GM12878 (cell line): ENCODE measurements at regions not wholly inside any gene's neighbourhood (a gene's known extent, or its start where the extent isn't known, plus 50 kb on each side); places are given as distances from the start of the nearest gene placed in this dataset.
"Not testable (repeated sequence)": the region's sequence is repeated elsewhere in the genome, so short reads cannot be mapped to it uniquely, and the experiment has no call there.

Experiments used
- ATAC-seq: fragments of 200-7000 bp; cut with Tn5 transposase; 3 replicates; pipeline ENCODE4 v1.9.1; 2020; ENCODE audit warnings: mild to moderate bottlenecking, moderate library complexity
- BruUV-seq: library from RNA; stranded (reverse); fragments of 400-500 nt; replicated peaks from 2 replicates; lab custom pipeline; 2021; lab: Mats Ljungman, UMichigan
- CTCF ChIA-PET: fragments of 300-600 bp; sonication (Branson Sonifier 250); formaldehyde crosslinking; extraction: SDS; loops from one replicate; lab custom pipeline; 2021; ENCODE audit warnings: inconsistent platforms; lab: Yijun Ruan, JAX
- POLR2A ChIA-PET: fragments of 350-600 bp; formaldehyde crosslinking; extraction: SDS; loops from one replicate; lab custom pipeline; 2021; ENCODE audit warnings: inconsistent platforms; lab: Charles Lee
- RAD21 ChIA-PET: fragments of 300-600 bp; sonication (Branson Sonifier 250); formaldehyde crosslinking; loops from one replicate; lab custom pipeline; 2023; ENCODE audit warnings: antibody characterized with exemption; ENCODE audit not compliant: unreplicated experiment; lab: Charles Lee
- SMC1A ChIA-PET: fragments of 300-600 bp; sonication (Branson Sonifier 250); formaldehyde crosslinking; loops from one replicate; lab custom pipeline; 2023; ENCODE audit not compliant: unreplicated experiment, uncharacterized antibody; lab: Charles Lee
- DNase-seq: peaks from one replicate; pipeline ENCODE4 v3.0.0-alpha.2; 2011; ENCODE audit warnings: low read depth, low spot score
- FAIRE-seq: peaks from 3 replicates; lab custom pipeline; 2011; peaks lifted over from hg19 to GRCh38; lab: Jason Lieb, UNC
- H2AFZ ChIP-seq: 2 replicates; pipeline ENCODE4 v1.6.0; 2011; ENCODE audit warnings: low read depth, low read length, control low read depth; ENCODE audit not compliant: control insufficient read depth
- H3K27ac ChIP-seq: 2 replicates; pipeline ENCODE4 v1.5.1; 2011; ENCODE audit warnings: control low read depth; ENCODE audit not compliant: control insufficient read depth, insufficient read depth
- H3K27me3 ChIP-seq, 2 experiments: replicated peaks in 1 of 2; 2 replicates each; pipeline versions ENCODE4 v1.6.0 to v1.6.1; 2011; ENCODE audit warnings: low read length in 1 of 2; ENCODE audit not compliant: control insufficient read depth in 2 of 2, insufficient read depth in 2 of 2
- H3K36me3 ChIP-seq, 2 experiments: 2 replicates each; pipeline ENCODE4 v1.5.1; 2011; ENCODE audit warnings: low read length in 1 of 2; ENCODE audit not compliant: control insufficient read depth in 2 of 2, insufficient read depth in 2 of 2
- H3K4me1 ChIP-seq: 2 replicates; pipeline ENCODE4 v1.6.1; 2011; ENCODE audit warnings: mild to moderate bottlenecking, low read length, moderate library complexity, mixed read lengths; ENCODE audit not compliant: control insufficient read depth, insufficient read depth
- H3K4me2 ChIP-seq: 2 replicates; pipeline ENCODE4 v1.6.0; 2011; ENCODE audit warnings: control low read depth; ENCODE audit not compliant: control insufficient read depth, insufficient read depth
- H3K4me3 ChIP-seq: fragments of 200-600 bp; sonication (generic); 2 replicates; pipeline ENCODE4 v1.5.1; 2016
- H3K79me2 ChIP-seq: 2 replicates; pipeline ENCODE4 v1.6.0; 2011; ENCODE audit warnings: low read length; ENCODE audit not compliant: control insufficient read depth, insufficient read depth
- H3K9ac ChIP-seq: 2 replicates; pipeline ENCODE4 v1.8.0; 2011; ENCODE audit warnings: low read length, control low read depth, mixed read lengths; ENCODE audit not compliant: control insufficient read depth, insufficient read depth
- H3K9me3 ChIP-seq: replicated peaks from 3 replicates; pipeline ENCODE4 v1.5.1; 2011; ENCODE audit warnings: mild to moderate bottlenecking, low read length; ENCODE audit not compliant: control insufficient read depth, insufficient read depth
- H4K20me1 ChIP-seq: 2 replicates; pipeline ENCODE4 v1.6.0; 2011; ENCODE audit not compliant: control insufficient read depth, insufficient read depth
- DPF2 ChIP-seq: fragments of 450-650 bp; IDR thresholded peaks from 2 replicates; pipeline ENCODE4 v1.6.1; 2017; ENCODE audit warnings: mild to moderate bottlenecking
- GATAD2B ChIP-seq: fragments of 450-650 bp; conservative IDR thresholded peaks from 2 replicates; pipeline ENCODE4 v1.6.1; 2017; ENCODE audit warnings: low read depth, mild to moderate bottlenecking, moderate library complexity
- NFXL1 ChIP-seq: fragments of 450-650 bp; IDR thresholded peaks from 2 replicates; pipeline ENCODE4 v1.6.1; 2017; ENCODE audit warnings: antibody characterized with exemption, mild to moderate bottlenecking, borderline replicate concordance
- PAX8 ChIP-seq: fragments of 450-650 bp; IDR thresholded peaks from 2 replicates; pipeline ENCODE4 v1.6.1; 2017; ENCODE audit warnings: mild to moderate bottlenecking, moderate library complexity
- RB1 ChIP-seq: fragments of 450-650 bp; formaldehyde crosslinking; IDR thresholded peaks from 2 replicates; pipeline ENCODE4 v1.6.1; 2017; ENCODE audit warnings: mild to moderate bottlenecking, borderline replicate concordance
- SMAD1 ChIP-seq: fragments of 450-650 bp; IDR thresholded peaks from 2 replicates; pipeline ENCODE4 v1.6.1; 2018; ENCODE audit warnings: mild to moderate bottlenecking, low read depth; ENCODE audit not compliant: partially characterized antibody
- ZBED1 ChIP-seq: IDR thresholded peaks from 2 replicates; pipeline ENCODE4 v1.6.1; 2016; ENCODE audit warnings: borderline replicate concordance
- WGBS: methylation state at CpG from one replicate; pipeline ENCODE4 v1.1.6; 2016; ENCODE audit warnings: low lambda C conversion rate; ENCODE audit not compliant: insufficient replicate concordance, insufficient coverage; ENCODE audit errors: missing lambda C conversion rate; 5-methylcytosine and 5-hydroxymethylcytosine counted together
- in situ Hi-C: fragments of 300-500 bp; cut with MboI; formaldehyde crosslinking; loops from 9 replicates; pipeline ENCODE4 v1.14.3; 2018; ENCODE audit warnings: mixed read lengths
- intact Hi-C: fragments of 100-400 bp; cut with micrococcal nuclease; formaldehyde crosslinking; loops from one replicate; pipeline ENCODE4 v1.14.2; 2022; ENCODE audit not compliant: unreplicated experiment
- TF ChIP-seq, protein P1 (sequence below): fragments of 450-650 bp; conservative IDR thresholded peaks from 2 replicates; pipeline ENCODE4 v1.6.1; 2017; ENCODE audit warnings: mild to moderate bottlenecking, moderate library complexity

GRCh38 chr5:12668564-12668963 is 764.3 kb upstream of the CTNND2 start (continued):
- TF ChIP-seq, protein P1, sequence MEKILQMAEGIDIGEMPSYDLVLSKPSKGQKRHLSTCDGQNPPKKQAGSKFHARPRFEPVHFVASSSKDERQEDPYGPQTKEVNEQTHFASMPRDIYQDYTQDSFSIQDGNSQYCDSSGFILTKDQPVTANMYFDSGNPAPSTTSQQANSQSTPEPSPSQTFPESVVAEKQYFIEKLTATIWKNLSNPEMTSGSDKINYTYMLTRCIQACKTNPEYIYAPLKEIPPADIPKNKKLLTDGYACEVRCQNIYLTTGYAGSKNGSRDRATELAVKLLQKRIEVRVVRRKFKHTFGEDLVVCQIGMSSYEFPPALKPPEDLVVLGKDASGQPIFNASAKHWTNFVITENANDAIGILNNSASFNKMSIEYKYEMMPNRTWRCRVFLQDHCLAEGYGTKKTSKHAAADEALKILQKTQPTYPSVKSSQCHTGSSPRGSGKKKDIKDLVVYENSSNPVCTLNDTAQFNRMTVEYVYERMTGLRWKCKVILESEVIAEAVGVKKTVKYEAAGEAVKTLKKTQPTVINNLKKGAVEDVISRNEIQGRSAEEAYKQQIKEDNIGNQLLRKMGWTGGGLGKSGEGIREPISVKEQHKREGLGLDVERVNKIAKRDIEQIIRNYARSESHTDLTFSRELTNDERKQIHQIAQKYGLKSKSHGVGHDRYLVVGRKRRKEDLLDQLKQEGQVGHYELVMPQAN = no peak
- TF ChIP-seq ZBED1 (no peak), RB1 (no peak), GATAD2B (no peak), SMAD1 (no peak), NFXL1 (no peak), PAX8 (no peak), DPF2 (no peak)

- ATAC-seq, H3K4me2 ChIP-seq, intact Hi-C loops, FAIRE-seq, H3K9ac ChIP-seq, BruUV-seq, H3K9me3 ChIP-seq, H3K4me3 ChIP-seq, RAD21 ChIA-PET, POLR2A ChIA-PET, H3K27ac ChIP-seq, H3K36me3 ChIP-seq, H4K20me1 ChIP-seq, H3K4me1 ChIP-seq, H3K79me2 ChIP-seq, SMC1A ChIA-PET, in situ Hi-C loops, H2AFZ ChIP-seq, CTCF ChIA-PET, H3K27me3 ChIP-seq, DNase-seq: not testable (repeated sequence)
- 57% methylated on average over 11 of the region's 12 CpGs for WGBS
Measured at GRCh38 chr5:12667818-12668217, 763.6 kb upstream of the CTNND2 start.

GRCh38 chr5:12665772-12666171 is 761.5 kb upstream of the CTNND2 start:
- SMC1A ChIA-PET, H3K9me3 ChIP-seq, H3K4me1 ChIP-seq, DNase-seq, intact Hi-C loops, H2AFZ ChIP-seq, H4K20me1 ChIP-seq, BruUV-seq, POLR2A ChIA-PET, RAD21 ChIA-PET, H3K36me3 ChIP-seq, FAIRE-seq, ATAC-seq, in situ Hi-C loops, H3K4me3 ChIP-seq, H3K27me3 ChIP-seq, H3K27ac ChIP-seq, H3K4me2 ChIP-seq, H3K79me2 ChIP-seq, H3K9ac ChIP-seq, CTCF ChIA-PET: not testable (repeated sequence)
- WGBS = 43% methylated on average over 7 of the region's 13 CpGs
